Right atrium auricular region (tissue), 2 donors: ENCODE measurements at regions not wholly inside any gene's neighbourhood (a gene's known extent, or its start where the extent isn't known, plus 50 kb on each side); places are given as distances from the start of the nearest gene placed in this dataset.

ENCODE experiments used
- DNase-seq: peaks from one replicate; pipeline ENCODE4 v3.0.0-alpha.2; 2019; ENCODE audit warnings: low spot score
- H3K27ac ChIP-seq, 2 donors: fragments of 200-600 bp; sonication (generic); 1 replicate in 1 of 2; 2 replicates in 1 of 2; pipeline ENCODE4 v1.5.1; 2016 to 2019
- H3K27me3 ChIP-seq, 2 donors: fragments of 200-600 bp; sonication (generic); one replicate each; pipeline versions ENCODE4 v1.5.1 to v1.6.0; 2017 to 2019
- H3K36me3 ChIP-seq: fragments of 200-600 bp; sonication (generic); one replicate; pipeline ENCODE4 v1.5.1; 2016
- H3K4me1 ChIP-seq, 2 donors: fragments of 200-600 bp; sonication (generic); one replicate each; pipeline versions ENCODE4 v1.5.1 to v1.6.0; 2017 to 2019
- H3K4me3 ChIP-seq, 2 donors: fragments of 200-600 bp; sonication (generic); 1 replicate in 1 of 2; 2 replicates in 1 of 2; pipeline ENCODE4 v1.5.1; 2017 to 2019; ENCODE audit warnings: mild to moderate bottlenecking in 1 of 2, moderate library complexity in 1 of 2
- H3K9me3 ChIP-seq, 2 donors: fragments of 200-600 bp; sonication (generic); one replicate each; pipeline ENCODE4 v1.5.1; 2019
- TF ChIP-seq, protein P1 (sequence below), 2 donors: fragments of 200-600 bp; sonication (generic); IDR thresholded peaks; one replicate each; pipeline ENCODE4 v1.5.1; 2019; ENCODE audit warnings: antibody characterized with exemption in 2 of 2

DNA sequence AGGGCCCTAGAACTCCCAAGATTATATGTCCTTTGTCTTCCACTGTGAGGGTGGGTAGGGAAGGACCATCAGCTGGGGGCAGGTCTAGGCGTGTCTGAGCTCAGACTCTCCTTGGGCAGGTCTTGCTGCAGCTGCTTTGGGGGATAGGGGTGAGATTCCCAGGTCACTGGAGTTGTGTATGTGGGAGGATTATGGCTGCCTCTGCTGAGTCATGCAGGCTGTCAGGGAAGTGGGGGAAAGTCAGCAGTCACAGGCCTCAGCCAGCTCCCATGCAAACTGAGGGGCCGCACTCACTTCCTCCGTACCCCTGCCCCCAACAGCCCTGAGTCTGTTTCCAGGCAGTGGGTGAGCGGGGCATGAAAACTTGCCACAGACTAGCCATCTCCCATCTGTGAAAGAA lies 600.8 kb downstream of the DIAPH3 start:
- Histone ChIP-seq H3K27me3 (no peaks in the 10 kb centered on the region), H3K27ac (no peak overlapping the region), H3K9me3 (peaks cover 0 to 29% of the 10 kb centered on the region in 2 donors), H3K36me3 (no peaks in the 10 kb centered on the region), H3K4me1 (no peaks in the 10 kb centered on the region), H3K4me3 (no peak overlapping the region)
- TF ChIP-seq, protein P1, sequence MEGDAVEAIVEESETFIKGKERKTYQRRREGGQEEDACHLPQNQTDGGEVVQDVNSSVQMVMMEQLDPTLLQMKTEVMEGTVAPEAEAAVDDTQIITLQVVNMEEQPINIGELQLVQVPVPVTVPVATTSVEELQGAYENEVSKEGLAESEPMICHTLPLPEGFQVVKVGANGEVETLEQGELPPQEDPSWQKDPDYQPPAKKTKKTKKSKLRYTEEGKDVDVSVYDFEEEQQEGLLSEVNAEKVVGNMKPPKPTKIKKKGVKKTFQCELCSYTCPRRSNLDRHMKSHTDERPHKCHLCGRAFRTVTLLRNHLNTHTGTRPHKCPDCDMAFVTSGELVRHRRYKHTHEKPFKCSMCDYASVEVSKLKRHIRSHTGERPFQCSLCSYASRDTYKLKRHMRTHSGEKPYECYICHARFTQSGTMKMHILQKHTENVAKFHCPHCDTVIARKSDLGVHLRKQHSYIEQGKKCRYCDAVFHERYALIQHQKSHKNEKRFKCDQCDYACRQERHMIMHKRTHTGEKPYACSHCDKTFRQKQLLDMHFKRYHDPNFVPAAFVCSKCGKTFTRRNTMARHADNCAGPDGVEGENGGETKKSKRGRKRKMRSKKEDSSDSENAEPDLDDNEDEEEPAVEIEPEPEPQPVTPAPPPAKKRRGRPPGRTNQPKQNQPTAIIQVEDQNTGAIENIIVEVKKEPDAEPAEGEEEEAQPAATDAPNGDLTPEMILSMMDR (IDR thresholded peaks at IDR 0.05), result no peak
- DNase-seq, result no peak

DNA sequence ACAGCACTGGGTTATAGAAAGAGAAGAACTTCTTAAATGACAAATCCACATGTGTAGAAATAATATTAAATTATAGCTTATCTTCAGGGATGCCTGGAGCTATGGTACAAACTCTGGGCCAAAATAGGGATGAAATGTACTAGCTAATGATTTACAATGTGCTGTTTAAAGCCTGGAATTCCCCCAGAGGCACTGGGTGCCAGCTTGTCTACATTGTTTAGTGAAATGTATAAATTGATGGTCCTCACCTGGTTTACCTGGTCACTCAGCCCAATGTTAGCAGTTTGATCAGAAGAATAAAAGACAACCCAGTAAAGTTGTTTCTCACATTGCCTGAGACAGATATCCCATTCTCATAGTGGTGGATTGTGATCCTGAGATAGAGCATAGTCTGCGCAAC lies 597.2 kb downstream of the DIAPH3 start:
- no peak for DNase-seq
- Histone ChIP-seq H3K4me3 (no peak overlapping the region), H3K9me3 (peaks cover 0 to 8% of the 10 kb centered on the region in 2 donors), H3K4me1 (no peaks in the 10 kb centered on the region), H3K27me3 (no peaks in the 10 kb centered on the region), H3K36me3 (no peaks in the 10 kb centered on the region), H3K27ac (no peak overlapping the region)
- TF ChIP-seq, protein P1 (IDR thresholded peaks at IDR 0.05), result no peak

DNA sequence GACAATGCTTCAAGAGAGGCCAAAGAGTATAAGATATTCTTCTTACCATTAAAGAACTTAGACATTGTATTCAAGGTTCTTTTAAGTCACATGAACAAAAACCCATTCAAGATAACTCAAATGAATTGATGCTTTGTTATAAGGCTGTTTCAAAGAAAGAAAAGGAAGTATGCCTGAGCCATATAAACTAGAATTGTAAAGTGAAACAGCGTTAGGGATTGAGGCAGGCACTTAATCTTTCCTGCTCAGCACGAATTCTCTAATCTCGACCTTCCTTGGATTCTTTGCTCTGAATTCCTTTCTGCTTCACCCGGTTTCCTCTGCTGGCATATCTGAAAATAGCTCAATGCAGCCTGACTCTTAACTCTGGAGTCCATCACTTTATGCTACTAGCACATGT lies 595.4 kb downstream of the DIAPH3 start:
- Histone ChIP-seq H3K27ac (no peak overlapping the region), H3K4me1 (no peaks in the 10 kb centered on the region), H3K36me3 (no peaks in the 10 kb centered on the region), H3K9me3 (peaks cover 0 to 5% of the 10 kb centered on the region in 2 donors), H3K27me3 (no peaks in the 10 kb centered on the region), H3K4me3 (no peak overlapping the region)
- DNase-seq, result no peak
- TF ChIP-seq, protein P1 (IDR thresholded peaks at IDR 0.05), result no peak

DNA sequence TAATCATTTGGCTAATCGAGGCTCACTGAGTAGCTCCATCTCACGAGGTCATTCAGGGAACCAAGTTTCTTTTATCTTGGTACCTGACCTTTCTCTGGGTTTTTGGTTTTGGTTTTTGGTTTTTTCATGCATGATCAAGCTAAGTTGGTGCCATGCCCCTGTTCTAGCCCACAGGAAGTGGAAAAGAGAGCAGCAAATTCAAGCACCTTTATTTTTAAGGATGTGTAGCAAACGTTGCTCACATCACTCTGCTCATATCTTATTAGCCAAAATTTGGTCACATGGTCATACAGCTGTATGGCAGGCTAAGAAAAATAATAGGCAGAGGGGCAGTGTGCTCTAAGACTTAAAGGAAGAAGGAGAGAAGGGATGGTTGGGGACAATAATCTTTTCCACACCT lies 593.5 kb downstream of the DIAPH3 start:
- H3K4me3 ChIP-seq, result no peak overlapping the region
- peaks cover 0 to 20% of the 10 kb centered on the region in 2 donors for H3K9me3 ChIP-seq
- TF ChIP-seq, protein P1 (IDR thresholded peaks at IDR 0.05), result no peak
- no peaks in the 10 kb centered on the region for H3K4me1 ChIP-seq
- no peak overlapping the region for H3K27ac ChIP-seq
- H3K36me3 ChIP-seq, result no peaks in the 10 kb centered on the region
- DNase-seq, result no peak
- no peaks in the 10 kb centered on the region for H3K27me3 ChIP-seq

DNA sequence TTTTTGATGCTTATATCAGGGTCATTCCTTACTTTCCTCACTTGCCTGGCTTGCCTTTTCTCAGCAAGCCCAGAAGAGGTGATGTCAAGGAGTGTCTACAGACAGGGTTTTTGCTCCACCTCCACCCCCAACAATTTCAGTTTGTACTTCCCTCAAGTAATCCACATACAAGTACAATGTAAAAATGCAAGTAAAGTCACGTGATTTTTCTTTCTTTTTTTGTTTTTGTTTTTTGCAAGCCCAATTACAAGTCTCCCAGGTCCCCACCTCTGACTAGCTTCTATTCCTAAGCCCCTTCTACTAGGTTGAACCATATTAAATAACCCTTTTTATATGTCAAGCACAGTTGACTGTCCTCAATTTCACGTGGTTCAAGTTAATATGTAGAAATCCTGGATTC lies 579.6 kb downstream of the DIAPH3 start:
- Histone ChIP-seq H3K27ac (no peak overlapping the region), H3K9me3 (no peaks in the 10 kb centered on the region), H3K36me3 (no peaks in the 10 kb centered on the region), H3K4me1 (no peaks in the 10 kb centered on the region), H3K27me3 (no peaks in the 10 kb centered on the region), H3K4me3 (no peak overlapping the region)
- DNase-seq, result no peak
- TF ChIP-seq, protein P1 (IDR thresholded peaks at IDR 0.05), result no peak
